ENCODE measurements at regions not wholly inside any gene's neighbourhood (a gene's known extent, or its start where the extent isn't known, plus 50 kb on each side); places are given as distances from the start of the nearest gene placed in this dataset.

GRCh38 chr7:94055963-94056362, 51.8 kb upstream of the BET1 start:
- TF ChIP-seq POLR2A (IDR thresholded peaks at IDR 0.05): no peak
- TF ChIP-seq POLR2AphosphoS5 (IDR thresholded peaks at IDR 0.05): no peak
